H1 (cell line): ENCODE measurements at regions not wholly inside any gene's neighbourhood (a gene's known extent, or its start where the extent isn't known, plus 50 kb on each side); places are given as distances from the start of the nearest gene placed in this dataset.

Experiments
- ASH2L ChIP-seq: fragments of 200-600, 300-600 bp; sonication (generic); IDR thresholded peaks from one replicate; pipeline ENCODE4 v1.7.1; 2017; ENCODE audit warnings: low read length
- CEBPB ChIP-seq: IDR thresholded peaks from 2 replicates; pipeline ENCODE4 v1.6.1; 2012; ENCODE audit warnings: low read depth, low read length
- CTCF ChIP-seq, 3 experiments: IDR thresholded peaks; 1 replicate in 2 of 3; 2 replicates in 1 of 3; pipeline versions ENCODE4 v1.5.1 to v1.6.1; 2011; ENCODE audit warnings: low read length in 3 of 3, mild to moderate bottlenecking in 3 of 3, inconsistent platforms in 2 of 3, low read depth in 1 of 3, moderate library complexity in 1 of 3; ENCODE audit not compliant: insufficient read depth in 1 of 3; ENCODE audit errors: control extremely low read depth in 1 of 3
- MAX ChIP-seq: IDR thresholded peaks from 2 replicates; pipeline ENCODE4 v1.6.1; 2012; ENCODE audit warnings: inconsistent platforms
- POLR2AphosphoS5 ChIP-seq: IDR thresholded peaks from 2 replicates; pipeline ENCODE4 v1.6.1; 2011; ENCODE audit warnings: low read depth, low read length
- TAF1 ChIP-seq: IDR thresholded peaks from 2 replicates; pipeline ENCODE4 v1.6.1; 2011; ENCODE audit warnings: mild to moderate bottlenecking, low read depth, low read length
- TCF12 ChIP-seq: IDR thresholded peaks from 2 replicates; pipeline ENCODE4 v1.6.1; 2011; ENCODE audit warnings: low read depth, mild to moderate bottlenecking, low read length

- TF ChIP-seq MAX (no peak), ASH2L (no peak), CTCF (IDR thresholded peaks at IDR 0.05; ENCODE audit: control extremely low read depth in 1 of 3, insufficient read depth in 1 of 3, low read depth in 1 of 3, low read length in 3 of 3) (no peak), CEBPB (no peak), TAF1 (no peak), POLR2AphosphoS5 (no peak), TCF12 (no peak)
Measured at GRCh38 chr7:156123362-156123761, 311.1 kb upstream of the SHH start.
